HG03439 (cell line): ENCODE measurements at regions not wholly inside any gene's neighbourhood (a gene's known extent, or its start where the extent isn't known, plus 50 kb on each side); places are given as distances from the start of the nearest gene placed in this dataset.

Experiments
- ATAC-seq: cut with Tn5 transposase; IDR thresholded peaks from one replicate; pipeline ENCODE4 v1.9.1; 2021; ENCODE audit warnings: mild to moderate bottlenecking, moderate library complexity; ENCODE audit not compliant: unreplicated experiment

GRCh38 chr6:129778793-129779192 lies 68.8 kb upstream of the ARHGAP18 start:
- no peak for ATAC-seq

GRCh38 chr6:129777371-129777770 lies 67.4 kb upstream of the ARHGAP18 start:
- no peak for ATAC-seq

GRCh38 chr6:129776542-129777330 lies 66.8 kb upstream of the ARHGAP18 start:
- no peak for ATAC-seq

- no peak for ATAC-seq
Measured at GRCh38 chr6:129774697-129775447, 64.9 kb upstream of the ARHGAP18 start.

GRCh38 chr6:129773304-129773703 lies 63.3 kb upstream of the ARHGAP18 start:
- ATAC-seq: no peak

- no peak for ATAC-seq
Measured at GRCh38 chr6:129771678-129772077, 61.7 kb upstream of the ARHGAP18 start.

GRCh38 chr6:129767776-129768485 lies 58.0 kb upstream of the ARHGAP18 start:
- ATAC-seq: no peak

GRCh38 chr6:129766959-129767728 lies 57.2 kb upstream of the ARHGAP18 start:
- peak; percentile 90 for ATAC-seq

- ATAC-seq: no peak
Measured at GRCh38 chr6:129764761-129765407, 54.9 kb upstream of the ARHGAP18 start.

GRCh38 chr6:129759796-129760605 lies 50.0 kb upstream of the ARHGAP18 start:
- ATAC-seq: no peak
